ENCODE measurements at regions not wholly inside any gene's neighbourhood (a gene's known extent, or its start where the extent isn't known, plus 50 kb on each side); places are given as distances from the start of the nearest gene placed in this dataset.
A peak's percentile ranks its signal among the peaks of the same experiment; 100 is the strongest.

- no peak for DNase-seq (ENCODE audit: low read depth)
Observed at GRCh38 chr12:43097471-43097870, 454.5 kb downstream of the ADAMTS20 start.

GRCh38 chr12:43095669-43096280 lies 456.2 kb downstream of the ADAMTS20 start:
- no peak for DNase-seq (ENCODE audit: low read depth)

- DNase-seq (ENCODE audit: low read depth), result no peak
Observed at GRCh38 chr12:43094886-43095575, 457.0 kb downstream of the ADAMTS20 start.

- DNase-seq (ENCODE audit: low read depth), result no peak
Observed at GRCh38 chr12:43090981-43091380, 461.0 kb downstream of the ADAMTS20 start.

GRCh38 chr12:43087195-43088091 lies 464.6 kb downstream of the ADAMTS20 start:
- DNase-seq (ENCODE audit: low read depth), result no peak

- DNase-seq (ENCODE audit: low read depth), result no peak
Observed at GRCh38 chr12:43079476-43079875, 472.5 kb downstream of the ADAMTS20 start.

- DNase-seq (ENCODE audit: low read depth), result no peak
Observed at GRCh38 chr12:43078976-43079375, 473.0 kb downstream of the ADAMTS20 start.

GRCh38 chr12:43072431-43072830 lies 479.6 kb downstream of the ADAMTS20 start:
- no peak for DNase-seq (ENCODE audit: low read depth)

GRCh38 chr12:43069768-43070221 lies 480.2 kb upstream of the PRICKLE1 start:
- DNase-seq (ENCODE audit: low read depth), result no peak

GRCh38 chr12:43066471-43066870 lies 476.9 kb upstream of the PRICKLE1 start:
- no peak for DNase-seq (ENCODE audit: low read depth)

GRCh38 chr12:43063650-43064049 lies 474.1 kb upstream of the PRICKLE1 start:
- DNase-seq (ENCODE audit: low read depth), result peak; percentile 6

- no peak for DNase-seq (ENCODE audit: low read depth)
Observed at GRCh38 chr12:43062201-43062895, 472.8 kb upstream of the PRICKLE1 start.

GRCh38 chr12:43060742-43061141 lies 471.2 kb upstream of the PRICKLE1 start:
- no peak for DNase-seq (ENCODE audit: low read depth)

GRCh38 chr12:43058616-43059015 lies 469.1 kb upstream of the PRICKLE1 start:
- DNase-seq (ENCODE audit: low read depth), result no peak

GRCh38 chr12:43057566-43057965 lies 468.0 kb upstream of the PRICKLE1 start:
- no peak for DNase-seq (ENCODE audit: low read depth)

- no peak for DNase-seq (ENCODE audit: low read depth)
Observed at GRCh38 chr12:43054085-43054484, 464.5 kb upstream of the PRICKLE1 start.

GRCh38 chr12:43052441-43052840 lies 462.9 kb upstream of the PRICKLE1 start:
- DNase-seq (ENCODE audit: low read depth), result no peak

- peak; percentile 2 for DNase-seq (ENCODE audit: low read depth)
Observed at GRCh38 chr12:43044241-43044640, 454.7 kb upstream of the PRICKLE1 start.

GRCh38 chr12:43038991-43039390 lies 449.4 kb upstream of the PRICKLE1 start:
- no peak for DNase-seq (ENCODE audit: low read depth)

GRCh38 chr12:43029971-43030370 lies 440.4 kb upstream of the PRICKLE1 start:
- no peak for DNase-seq (ENCODE audit: low read depth)

- no peak for DNase-seq (ENCODE audit: low read depth)
Observed at GRCh38 chr12:43028826-43029225, 439.3 kb upstream of the PRICKLE1 start.

GRCh38 chr12:43022838-43023237 lies 433.3 kb upstream of the PRICKLE1 start:
- no peak for DNase-seq (ENCODE audit: low read depth)

All from GM04503 (cell line).